ENCODE measurements at regions not wholly inside any gene's neighbourhood (a gene's known extent, or its start where the extent isn't known, plus 50 kb on each side); places are given as distances from the start of the nearest gene placed in this dataset.
"Not testable (repeated sequence)": the region's sequence is repeated elsewhere in the genome, so short reads cannot be mapped to it uniquely, and the experiment has no call there.

- Histone ChIP-seq H3K9me3 (no peaks in the 10 kb centered on the region), H3K4me3 (no peak overlapping the region), H3K36me3 (ENCODE audit: low read depth) (no peaks in the 10 kb centered on the region), H3K4me1 (ENCODE audit: low read depth) (no peaks in the 10 kb centered on the region)
- peak in 1 of 3 donors; percentile 9 for DNase-seq
- TF ChIP-seq, protein P1, sequence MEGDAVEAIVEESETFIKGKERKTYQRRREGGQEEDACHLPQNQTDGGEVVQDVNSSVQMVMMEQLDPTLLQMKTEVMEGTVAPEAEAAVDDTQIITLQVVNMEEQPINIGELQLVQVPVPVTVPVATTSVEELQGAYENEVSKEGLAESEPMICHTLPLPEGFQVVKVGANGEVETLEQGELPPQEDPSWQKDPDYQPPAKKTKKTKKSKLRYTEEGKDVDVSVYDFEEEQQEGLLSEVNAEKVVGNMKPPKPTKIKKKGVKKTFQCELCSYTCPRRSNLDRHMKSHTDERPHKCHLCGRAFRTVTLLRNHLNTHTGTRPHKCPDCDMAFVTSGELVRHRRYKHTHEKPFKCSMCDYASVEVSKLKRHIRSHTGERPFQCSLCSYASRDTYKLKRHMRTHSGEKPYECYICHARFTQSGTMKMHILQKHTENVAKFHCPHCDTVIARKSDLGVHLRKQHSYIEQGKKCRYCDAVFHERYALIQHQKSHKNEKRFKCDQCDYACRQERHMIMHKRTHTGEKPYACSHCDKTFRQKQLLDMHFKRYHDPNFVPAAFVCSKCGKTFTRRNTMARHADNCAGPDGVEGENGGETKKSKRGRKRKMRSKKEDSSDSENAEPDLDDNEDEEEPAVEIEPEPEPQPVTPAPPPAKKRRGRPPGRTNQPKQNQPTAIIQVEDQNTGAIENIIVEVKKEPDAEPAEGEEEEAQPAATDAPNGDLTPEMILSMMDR (IDR thresholded peaks at IDR 0.05): no peak
- ATAC-seq: no peak
- intact Hi-C loops (cut with DNase I, micrococcal nuclease): no loop called here
These were observed 273.0 kb upstream of the PREP start for GRCh38 chr6:105675715-105676397.

GRCh38 chr6:105672856-105673538 lies 270.1 kb upstream of the PREP start:
- H3K4me1 ChIP-seq (ENCODE audit: low read depth); H3K4me3 ChIP-seq; DNase-seq; H3K36me3 ChIP-seq (ENCODE audit: low read depth); H3K9me3 ChIP-seq; ATAC-seq; intact Hi-C loops (cut with DNase I, micrococcal nuclease): not testable (repeated sequence)

DNA sequence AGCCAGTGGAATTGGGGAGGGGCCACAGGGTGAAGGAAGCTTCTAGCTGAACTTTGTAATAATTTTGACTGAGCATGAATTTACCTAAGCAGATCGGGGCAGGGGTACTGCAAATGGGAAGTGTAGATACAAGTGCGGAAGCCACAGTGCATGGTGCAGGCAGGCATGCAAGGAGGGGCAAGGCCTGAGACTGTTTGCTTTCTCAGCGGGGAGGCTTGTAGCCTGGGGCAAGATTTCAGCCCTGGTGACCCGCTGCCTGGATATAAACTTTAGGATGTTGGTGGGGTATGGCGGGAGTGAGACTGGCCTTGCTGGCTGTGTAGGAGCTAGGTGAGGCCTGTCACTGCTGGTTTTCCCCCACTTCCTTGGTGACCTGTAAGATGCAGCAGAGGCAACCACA lies 266.4 kb upstream of the PREP start:
- Histone ChIP-seq H3K36me3 (ENCODE audit: low read depth) (no peaks in the 10 kb centered on the region), H3K9me3 (no peaks in the 10 kb centered on the region), H3K4me3 (no peak overlapping the region), H3K4me1 (ENCODE audit: low read depth) (no peaks in the 10 kb centered on the region)
- TF ChIP-seq, protein P1 (IDR thresholded peaks at IDR 0.05): no peak
- ATAC-seq: no peak
- intact Hi-C loops (cut with DNase I, micrococcal nuclease): no loop called here
- no peak for DNase-seq

DNA sequence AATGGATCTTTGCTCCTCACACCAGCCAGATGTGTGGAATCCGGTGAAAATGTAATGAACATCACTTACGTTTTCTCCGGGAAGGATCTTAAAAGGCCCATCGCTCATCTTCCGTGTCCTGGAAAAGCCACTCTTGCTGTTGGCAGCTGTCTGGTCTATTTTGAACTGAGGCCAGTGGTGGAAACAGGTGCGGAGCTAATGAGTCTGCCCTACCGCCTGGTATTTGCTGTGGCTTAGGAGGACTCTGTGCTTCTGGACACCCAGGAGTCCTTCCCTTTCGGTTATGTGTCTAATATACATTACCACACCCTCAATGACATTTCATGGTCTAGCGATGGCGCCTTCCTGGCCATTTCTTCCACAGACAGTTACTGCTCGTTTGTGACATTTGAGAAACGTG lies 264.2 kb upstream of the PREP start:
- ATAC-seq (no peak), DNase-seq (no peak)
- Histone ChIP-seq H3K4me1 (ENCODE audit: low read depth) (no peaks in the 10 kb centered on the region), H3K36me3 (ENCODE audit: low read depth) (no peaks in the 10 kb centered on the region), H3K4me3 (no peak overlapping the region), H3K9me3 (no peaks in the 10 kb centered on the region)
- TF ChIP-seq, protein P1 (IDR thresholded peaks at IDR 0.05): no peak
- intact Hi-C loops (cut with DNase I, micrococcal nuclease): no loop called here

DNA sequence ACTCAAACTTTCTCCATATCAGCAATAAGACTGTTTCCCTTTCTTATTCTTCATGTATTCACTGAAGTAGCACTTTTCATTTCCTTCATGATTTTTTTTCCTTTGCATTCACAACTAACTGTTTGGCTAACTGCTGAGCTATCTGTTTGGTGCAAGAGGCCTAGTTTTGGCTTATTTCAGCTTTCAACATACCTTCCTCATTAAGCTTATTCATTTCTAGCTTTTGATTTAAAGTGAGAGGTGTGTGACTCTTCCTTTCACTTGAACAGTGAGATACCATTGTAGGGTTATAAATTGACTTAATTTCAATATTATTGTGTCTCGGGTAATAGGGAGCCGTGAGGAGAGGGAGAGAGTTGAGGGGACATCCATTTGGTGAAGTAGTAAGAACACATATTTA lies 262.0 kb upstream of the PREP start:
- no peaks in the 10 kb centered on the region for H3K9me3 ChIP-seq
- no peak overlapping the region for H3K4me3 ChIP-seq
- no peaks in the 10 kb centered on the region for H3K4me1 ChIP-seq (ENCODE audit: low read depth)
- H3K36me3 ChIP-seq (ENCODE audit: low read depth): no peaks in the 10 kb centered on the region
- intact Hi-C loops (cut with DNase I, micrococcal nuclease): no loop called here
- no peak for DNase-seq
- TF ChIP-seq, protein P1 (IDR thresholded peaks at IDR 0.05): no peak
- no peak for ATAC-seq

DNA sequence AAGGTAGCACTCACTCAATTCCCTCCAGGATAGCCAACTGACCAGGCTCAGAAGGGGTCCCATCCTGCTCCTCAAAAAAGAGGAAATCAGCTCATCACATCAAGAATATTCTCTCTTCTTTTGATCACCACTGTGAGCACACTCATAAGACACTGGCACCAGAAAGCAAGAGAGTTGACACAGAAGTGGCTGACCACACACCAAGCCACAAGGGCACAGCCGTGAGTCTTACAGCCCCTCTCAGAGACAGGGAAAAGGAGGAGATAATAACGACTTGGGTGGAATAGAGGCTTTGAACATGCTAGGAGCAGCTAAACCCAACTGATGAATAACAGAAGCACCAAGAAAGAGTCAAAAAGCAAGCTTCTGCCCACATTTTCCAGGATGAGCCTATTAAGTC lies 249.1 kb upstream of the PREP start:
- H3K4me1 ChIP-seq (ENCODE audit: low read depth): no peaks in the 10 kb centered on the region
- H3K36me3 ChIP-seq (ENCODE audit: low read depth): no peaks in the 10 kb centered on the region
- no peaks in the 10 kb centered on the region for H3K9me3 ChIP-seq
- intact Hi-C loops (cut with DNase I, micrococcal nuclease): no loop called here
- no peak for ATAC-seq
- TF ChIP-seq, protein P1 (IDR thresholded peaks at IDR 0.05): no peak
- DNase-seq: no peak
- H3K4me3 ChIP-seq: no peak overlapping the region

Data from mucosa of descending colon (tissue), 3 donors.